Stomach (tissue), 8 donors: ENCODE measurements at regions not wholly inside any gene's neighbourhood (a gene's known extent, or its start where the extent isn't known, plus 50 kb on each side); places are given as distances from the start of the nearest gene placed in this dataset.

Source experiments
- DNase-seq, 2 donors: peaks; one replicate each; pipeline versions ENCODE4 v3.0.0 to v3.0.0-alpha.2; 2013 to 2019
- H3K27ac ChIP-seq, 5 donors: fragments of 200-600 bp in 4 of 5; sonication (generic) in 4 of 5; one replicate each; pipeline ENCODE4 v1.5.1; 2013 to 2019; ENCODE audit warnings: mild to moderate bottlenecking in 1 of 5, moderate library complexity in 1 of 5
- H3K27me3 ChIP-seq, 3 donors: fragments of 200-600 bp; sonication (generic); one replicate each; pipeline ENCODE4 v1.5.1; 2017 to 2019; ENCODE audit warnings: mixed run types in 1 of 3
- H3K36me3 ChIP-seq, 4 donors: fragments of 200-600 bp; sonication (generic); 1 replicate in 3 of 4; 2 replicates in 1 of 4; pipeline ENCODE4 v1.5.1; 2016 to 2019
- H3K4me1 ChIP-seq, 4 donors: fragments of 200-600 bp; sonication (generic); one replicate each; pipeline ENCODE4 v1.5.1; 2016 to 2019
- H3K4me3 ChIP-seq, 4 donors: fragments of 200-600 bp; sonication (generic) in 3 of 4; one replicate each; pipeline ENCODE4 v1.5.1; 2016 to 2019; ENCODE audit warnings: mild to moderate bottlenecking in 1 of 4
- H3K9me3 ChIP-seq, 4 donors: fragments of 200-600 bp; sonication (generic); one replicate each; pipeline ENCODE4 v1.5.1; 2016 to 2019
- EP300 ChIP-seq: sonication (generic); formaldehyde crosslinking; IDR thresholded peaks from one replicate; pipeline ENCODE4 v1.6.1; 2017; ENCODE audit warnings: antibody characterized with exemption
- POLR2A ChIP-seq, 4 donors: fragments of 450-650 bp; IDR thresholded peaks; one replicate each; pipeline ENCODE4 v1.6.1; 2016; ENCODE audit warnings: antibody characterized with exemption in 4 of 4, control low read depth in 2 of 4, mild to moderate bottlenecking in 1 of 4, moderate library complexity in 1 of 4
- POLR2AphosphoS5 ChIP-seq, 3 donors: sonication (generic); formaldehyde crosslinking; IDR thresholded peaks; one replicate each; pipeline ENCODE4 v1.6.1; 2016; ENCODE audit warnings: antibody characterized with exemption in 3 of 3
- WGBS, 5 donors: extraction: QIAGEN DNeasy Blood & Tissue Kit in 3 of 5; methylation state at CpG; one replicate each; pipeline versions ENCODE4 v1.1.5 to v1.1.7; 2013 to 2018; 5-methylcytosine and 5-hydroxymethylcytosine counted together
- intact Hi-C: fragments of 100-400 bp; cut with DNase I; formaldehyde crosslinking; loops from one replicate; pipeline ENCODE4 v1.15.1; 2023; ENCODE audit warnings: low total_unique reads
- TF ChIP-seq, protein P1 (sequence below), 7 experiments: fragments of 450-650 bp in 4 of 7; fragments of 200-600 bp in 3 of 7; sonication (generic) in 3 of 7; IDR thresholded peaks; one replicate each; pipeline ENCODE4 v1.5.1; 2016 to 2019; ENCODE audit warnings: antibody characterized with exemption in 7 of 7, control low read depth in 2 of 7, mild to moderate bottlenecking in 1 of 7
- donor health status: healthy with polysubstance abuse.
- donor health status: Bipolar disorder and iron deficiency.
- donor health status: healthy.

DNA sequence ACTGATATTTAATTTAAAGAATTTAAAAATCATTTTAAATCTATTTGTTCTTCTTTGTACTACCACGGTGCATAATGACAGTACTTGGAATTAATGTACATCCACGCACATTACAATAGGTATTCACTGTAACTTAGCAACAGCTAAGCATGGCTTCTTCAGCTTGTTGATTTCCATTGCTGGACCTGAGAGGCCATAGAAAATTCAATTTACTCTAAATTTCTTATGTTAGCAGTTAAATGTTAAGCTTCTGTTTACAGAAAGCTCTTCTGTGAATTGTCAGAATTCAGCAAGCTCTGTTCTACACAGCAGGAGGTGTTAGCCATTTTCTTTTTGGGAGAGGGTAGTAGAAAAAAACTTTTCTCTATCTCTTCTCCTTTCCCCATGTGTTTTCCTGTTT lies 1149.3 kb upstream of the CDH2 start:
- no peaks in the 10 kb centered on the region for H3K36me3 ChIP-seq
- no peak for TF ChIP-seq POLR2AphosphoS5 (IDR thresholded peaks at IDR 0.05)
- TF ChIP-seq EP300: no peak
- no peak for TF ChIP-seq POLR2A (IDR thresholded peaks at IDR 0.05)
- TF ChIP-seq, protein P1, sequence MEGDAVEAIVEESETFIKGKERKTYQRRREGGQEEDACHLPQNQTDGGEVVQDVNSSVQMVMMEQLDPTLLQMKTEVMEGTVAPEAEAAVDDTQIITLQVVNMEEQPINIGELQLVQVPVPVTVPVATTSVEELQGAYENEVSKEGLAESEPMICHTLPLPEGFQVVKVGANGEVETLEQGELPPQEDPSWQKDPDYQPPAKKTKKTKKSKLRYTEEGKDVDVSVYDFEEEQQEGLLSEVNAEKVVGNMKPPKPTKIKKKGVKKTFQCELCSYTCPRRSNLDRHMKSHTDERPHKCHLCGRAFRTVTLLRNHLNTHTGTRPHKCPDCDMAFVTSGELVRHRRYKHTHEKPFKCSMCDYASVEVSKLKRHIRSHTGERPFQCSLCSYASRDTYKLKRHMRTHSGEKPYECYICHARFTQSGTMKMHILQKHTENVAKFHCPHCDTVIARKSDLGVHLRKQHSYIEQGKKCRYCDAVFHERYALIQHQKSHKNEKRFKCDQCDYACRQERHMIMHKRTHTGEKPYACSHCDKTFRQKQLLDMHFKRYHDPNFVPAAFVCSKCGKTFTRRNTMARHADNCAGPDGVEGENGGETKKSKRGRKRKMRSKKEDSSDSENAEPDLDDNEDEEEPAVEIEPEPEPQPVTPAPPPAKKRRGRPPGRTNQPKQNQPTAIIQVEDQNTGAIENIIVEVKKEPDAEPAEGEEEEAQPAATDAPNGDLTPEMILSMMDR (IDR thresholded peaks at IDR 0.05): no peak
- H3K27me3 ChIP-seq: no peaks in the 10 kb centered on the region
- 45 to 56% (median 48%) methylated on average over 2 of the region's 2 CpGs for WGBS, 5 donors
- no peaks in the 10 kb centered on the region for H3K4me1 ChIP-seq
- peaks cover 0 to 20% (median 6%) of the 10 kb centered on the region in 4 donors for H3K9me3 ChIP-seq
- no peak overlapping the region for H3K4me3 ChIP-seq
- intact Hi-C loops: no loop called here
- peak in 1 of 2 donors; percentile 3 for DNase-seq
- no peak overlapping the region for H3K27ac ChIP-seq

DNA sequence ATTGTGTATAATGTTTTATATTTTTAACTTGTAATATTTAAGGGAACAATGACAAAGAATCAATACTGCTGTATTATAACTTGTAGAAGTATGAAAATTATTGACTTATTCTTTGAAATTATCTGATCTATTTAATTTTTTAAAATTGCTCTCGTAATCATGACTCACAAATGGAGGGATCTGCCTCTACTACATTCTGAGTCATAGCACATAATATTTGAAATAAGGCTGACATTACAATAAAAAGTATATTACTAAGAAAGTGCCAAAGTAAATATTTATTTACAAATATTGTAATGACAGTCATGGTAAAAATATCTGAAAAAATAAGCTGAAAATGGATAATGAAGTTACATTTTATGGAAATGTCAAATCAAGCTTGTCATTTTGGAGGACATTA lies 1144.6 kb upstream of the CDH2 start:
- Histone ChIP-seq H3K4me3 (no peak overlapping the region), H3K36me3 (no peaks in the 10 kb centered on the region), H3K4me1 (no peaks in the 10 kb centered on the region), H3K27ac (no peak overlapping the region), H3K9me3 (no peaks in the 10 kb centered on the region), H3K27me3 (no peaks in the 10 kb centered on the region)
- no peak for DNase-seq
- intact Hi-C loops: no loop called here
- 71 to 77% (median 74%) methylated on average over 1 of the region's 1 CpG for WGBS, 5 donors
- TF ChIP-seq, protein P1 (IDR thresholded peaks at IDR 0.05): no peak
- TF ChIP-seq EP300 (no peak), POLR2AphosphoS5 (IDR thresholded peaks at IDR 0.05) (no peak), POLR2A (IDR thresholded peaks at IDR 0.05) (no peak)

DNA sequence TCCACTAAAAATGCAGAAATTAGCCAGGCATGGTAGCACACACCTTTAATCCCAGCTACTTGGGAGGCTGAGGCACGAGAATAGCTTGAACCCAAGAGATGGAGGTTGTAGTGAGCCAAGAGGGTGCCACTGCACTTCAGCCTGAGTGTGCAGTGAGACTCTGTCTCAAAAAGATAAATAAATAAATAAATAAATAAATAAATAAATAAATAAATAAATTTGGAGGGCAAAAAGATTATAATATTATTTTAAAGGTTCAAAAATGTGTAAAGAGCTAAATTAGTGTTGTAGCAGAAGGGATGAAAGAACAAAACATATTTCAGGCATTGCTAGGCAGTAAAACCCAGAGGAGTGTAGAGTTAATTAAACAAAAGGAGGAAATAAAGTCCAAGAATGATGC lies 1136.4 kb upstream of the CDH2 start:
- TF ChIP-seq, protein P1 (IDR thresholded peaks at IDR 0.05): no peak
- no peak for TF ChIP-seq EP300
- TF ChIP-seq POLR2AphosphoS5 (IDR thresholded peaks at IDR 0.05): no peak
- TF ChIP-seq POLR2A (IDR thresholded peaks at IDR 0.05): no peak
- no peaks in the 10 kb centered on the region for H3K9me3 ChIP-seq
- WGBS, 5 donors: 55 to 100% (median 81%) methylated on average over 1 of the region's 1 CpG
- H3K4me1 ChIP-seq: no peaks in the 10 kb centered on the region
- H3K4me3 ChIP-seq: no peak overlapping the region
- intact Hi-C loops: no loop called here
- DNase-seq: no peak
- H3K27me3 ChIP-seq: no peaks in the 10 kb centered on the region
- no peaks in the 10 kb centered on the region for H3K36me3 ChIP-seq
- no peak overlapping the region for H3K27ac ChIP-seq

DNA sequence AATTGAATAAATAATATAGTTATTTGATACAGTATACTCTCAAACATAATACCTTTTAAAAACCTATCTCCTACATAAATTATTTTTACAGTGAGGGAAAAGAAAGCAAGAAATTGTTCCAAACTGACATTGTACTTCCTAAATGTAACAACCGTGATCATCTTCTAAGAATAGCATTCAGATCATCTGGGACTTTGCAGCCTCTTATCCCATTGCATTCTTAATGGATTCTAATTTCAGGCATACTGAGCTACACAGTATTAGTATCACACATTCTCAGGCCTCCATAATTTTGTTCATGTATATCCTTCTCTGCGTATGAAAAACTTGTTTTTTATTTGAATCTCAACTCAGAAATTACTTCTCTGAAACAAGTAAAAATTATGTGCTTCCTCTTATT lies 1134.7 kb upstream of the CDH2 start:
- DNase-seq: no peak
- WGBS, 5 donors: 87 to 93% (median 90%) methylated on average over 2 of the region's 2 CpGs
- intact Hi-C loops: no loop called here
- no peak overlapping the region for H3K4me3 ChIP-seq
- H3K27ac ChIP-seq: no peak overlapping the region
- H3K36me3 ChIP-seq: no peaks in the 10 kb centered on the region
- no peaks in the 10 kb centered on the region for H3K4me1 ChIP-seq
- no peak for TF ChIP-seq EP300
- TF ChIP-seq POLR2AphosphoS5 (IDR thresholded peaks at IDR 0.05): no peak
- TF ChIP-seq, protein P1 (IDR thresholded peaks at IDR 0.05): no peak
- no peak for TF ChIP-seq POLR2A (IDR thresholded peaks at IDR 0.05)
- H3K9me3 ChIP-seq: no peaks in the 10 kb centered on the region
- H3K27me3 ChIP-seq: no peaks in the 10 kb centered on the region
